Lung (tissue), 11 donors: ENCODE measurements at regions not wholly inside any gene's neighbourhood (a gene's known extent, or its start where the extent isn't known, plus 50 kb on each side); places are given as distances from the start of the nearest gene placed in this dataset.

Experiments used
- ATAC-seq: fragments of 200-7000 bp; cut with Tn5 transposase; one replicate; pipeline ENCODE4 v1.9.1; 2020; ENCODE audit warnings: moderate number of reproducible peaks; ENCODE audit not compliant: insufficient read depth, low FRiP score
- DNase-seq, 3 donors: peaks; one replicate each; pipeline ENCODE4 v3.0.0-alpha.2; 2013 to 2017
- H3K27ac ChIP-seq, 2 donors: one replicate each; pipeline ENCODE4 v1.5.1; 2013; ENCODE audit warnings: mild to moderate bottlenecking in 2 of 2, moderate library complexity in 2 of 2, control low read depth in 1 of 2, inconsistent platforms in 1 of 2, low read depth in 1 of 2, low read length in 1 of 2
- H3K27me3 ChIP-seq, 3 donors: one replicate each; pipeline ENCODE4 v1.5.1; 2013; ENCODE audit warnings: low read length in 2 of 3; ENCODE audit not compliant: control insufficient read depth in 3 of 3, insufficient read depth in 3 of 3
- H3K36me3 ChIP-seq, 4 donors: one replicate each; pipeline ENCODE4 v1.5.1; 2013; ENCODE audit warnings: low read length in 4 of 4, mild to moderate bottlenecking in 1 of 4, moderate library complexity in 1 of 4; ENCODE audit not compliant: control insufficient read depth in 4 of 4, insufficient read depth in 4 of 4
- H3K4me1 ChIP-seq, 5 donors: one replicate each; pipeline ENCODE4 v1.5.1; 2013; ENCODE audit warnings: low read length in 5 of 5, mild to moderate bottlenecking in 2 of 5, moderate library complexity in 1 of 5; ENCODE audit not compliant: control insufficient read depth in 5 of 5, insufficient read depth in 5 of 5
- H3K4me3 ChIP-seq: one replicate; pipeline ENCODE4 v1.5.1; 2013; ENCODE audit warnings: mild to moderate bottlenecking, control low read depth, moderate library complexity
- H3K9ac ChIP-seq, 2 donors: one replicate each; pipeline ENCODE4 v1.5.1; 2013; ENCODE audit warnings: low read length in 2 of 2, control low read depth in 1 of 2; ENCODE audit not compliant: insufficient read depth in 1 of 2
- H3K9me3 ChIP-seq, 4 donors: one replicate each; pipeline ENCODE4 v1.5.1; 2013; ENCODE audit warnings: low read length in 3 of 4, mild to moderate bottlenecking in 1 of 4, moderate library complexity in 1 of 4; ENCODE audit not compliant: control insufficient read depth in 4 of 4, insufficient read depth in 3 of 4
- WGBS, 2 donors: extraction: QIAGEN DNeasy Blood & Tissue Kit; methylation state at CpG; one replicate each; pipeline ENCODE4 v1.1.7; 2013; 5-methylcytosine and 5-hydroxymethylcytosine counted together
- TF ChIP-seq, protein P1 (sequence below): IDR thresholded peaks from 2 replicates; pipeline ENCODE4 v1.5.1; 2012; ENCODE audit warnings: mild to moderate bottlenecking; ENCODE audit errors: control extremely low read depth, extremely low read depth
- donor health status: control.
- donor health status: control.
- donor health status: Bipolar disorder and iron deficiency.
- donor health status: healthy.
- donor health status: DM: yes; HTN: yes; CAD: no.

DNA sequence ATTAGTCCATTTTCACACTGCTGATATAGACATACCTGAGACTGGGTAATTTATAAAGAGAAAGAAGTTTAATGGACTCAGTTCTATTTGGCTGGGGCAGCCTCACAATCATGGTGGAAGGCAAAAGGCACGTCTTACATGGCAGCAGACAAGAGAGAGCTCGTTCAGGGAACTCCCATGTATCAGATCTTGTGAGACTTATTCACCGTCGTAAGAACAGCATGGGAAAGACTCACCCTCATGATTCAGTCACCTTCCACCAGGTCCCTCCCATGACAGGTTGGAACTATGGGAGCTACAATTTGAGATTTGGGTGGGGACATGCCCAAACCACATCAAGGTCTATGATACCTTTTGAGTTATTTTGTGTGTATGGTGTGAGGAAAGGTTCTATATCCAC lies 66.9 kb downstream of the METRNL start:
- H3K27me3 ChIP-seq: no peaks in the 10 kb centered on the region
- ATAC-seq (no peak), DNase-seq (no peak)
- H3K9ac ChIP-seq: no peak overlapping the region
- no peak overlapping the region for H3K27ac ChIP-seq
- H3K4me1 ChIP-seq: peaks cover 0 to 14% (median 2%) of the 10 kb centered on the region in 5 donors
- 87 to 88% methylated on average over 4 of the region's 4 CpGs for WGBS, 2 donors
- no peak overlapping the region for H3K4me3 ChIP-seq
- H3K36me3 ChIP-seq: no peaks in the 10 kb centered on the region
- H3K9me3 ChIP-seq: no peaks in the 10 kb centered on the region
- TF ChIP-seq, protein P1, sequence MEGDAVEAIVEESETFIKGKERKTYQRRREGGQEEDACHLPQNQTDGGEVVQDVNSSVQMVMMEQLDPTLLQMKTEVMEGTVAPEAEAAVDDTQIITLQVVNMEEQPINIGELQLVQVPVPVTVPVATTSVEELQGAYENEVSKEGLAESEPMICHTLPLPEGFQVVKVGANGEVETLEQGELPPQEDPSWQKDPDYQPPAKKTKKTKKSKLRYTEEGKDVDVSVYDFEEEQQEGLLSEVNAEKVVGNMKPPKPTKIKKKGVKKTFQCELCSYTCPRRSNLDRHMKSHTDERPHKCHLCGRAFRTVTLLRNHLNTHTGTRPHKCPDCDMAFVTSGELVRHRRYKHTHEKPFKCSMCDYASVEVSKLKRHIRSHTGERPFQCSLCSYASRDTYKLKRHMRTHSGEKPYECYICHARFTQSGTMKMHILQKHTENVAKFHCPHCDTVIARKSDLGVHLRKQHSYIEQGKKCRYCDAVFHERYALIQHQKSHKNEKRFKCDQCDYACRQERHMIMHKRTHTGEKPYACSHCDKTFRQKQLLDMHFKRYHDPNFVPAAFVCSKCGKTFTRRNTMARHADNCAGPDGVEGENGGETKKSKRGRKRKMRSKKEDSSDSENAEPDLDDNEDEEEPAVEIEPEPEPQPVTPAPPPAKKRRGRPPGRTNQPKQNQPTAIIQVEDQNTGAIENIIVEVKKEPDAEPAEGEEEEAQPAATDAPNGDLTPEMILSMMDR: no peak

GRCh38 chr17:83147280-83147679 lies 67.9 kb downstream of the METRNL start:
- Histone ChIP-seq H3K27ac (no peak overlapping the region), H3K9me3 (no peaks in the 10 kb centered on the region), H3K27me3 (no peaks in the 10 kb centered on the region), H3K36me3 (no peaks in the 10 kb centered on the region), H3K4me3 (no peak overlapping the region), H3K9ac (no peak overlapping the region), H3K4me1 (peaks cover 0 to 20% (median 4%) of the 10 kb centered on the region in 5 donors)
- TF ChIP-seq, protein P1: no peak
- DNase-seq (no peak), ATAC-seq (no peak)

DNA sequence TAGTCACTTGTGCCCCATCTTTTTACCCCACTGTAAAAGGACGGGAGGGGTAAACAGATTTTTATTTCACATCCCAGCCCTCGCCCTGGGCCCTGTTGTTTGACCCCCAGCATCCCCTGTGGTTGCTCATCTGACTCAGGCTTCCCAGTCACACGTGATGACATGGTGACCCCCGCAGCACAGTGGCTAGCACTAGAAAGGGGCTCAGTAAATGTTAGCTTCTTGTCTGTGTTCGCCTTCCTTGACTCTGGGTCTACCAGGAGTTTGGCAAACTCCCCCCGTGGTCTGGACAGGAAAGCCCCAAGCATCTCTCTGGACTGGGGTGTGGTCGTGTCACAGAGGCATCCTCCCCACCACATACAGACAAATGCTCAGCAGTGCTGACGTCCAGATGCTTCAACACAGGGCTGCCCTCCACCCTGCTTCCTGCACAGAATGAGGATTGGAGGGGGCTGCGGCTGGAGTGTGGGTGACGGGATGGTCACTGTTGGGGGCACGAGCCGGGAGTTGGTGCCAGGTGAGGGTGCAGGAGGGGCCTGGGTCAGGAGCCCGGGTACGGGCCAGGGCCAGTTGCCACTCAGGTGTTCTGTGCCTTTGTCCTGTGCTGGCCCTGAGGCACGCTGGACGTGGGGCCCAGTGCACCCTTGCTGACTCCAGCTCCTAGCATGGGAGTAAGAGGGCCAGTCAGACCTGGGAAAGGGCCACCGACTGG lies 69.1 kb downstream of the METRNL start:
- WGBS, 2 donors: 88 to 95% methylated on average over 17 of the region's 17 CpGs
- ATAC-seq: no peak

More for the DNA sequence above, 69.1 kb downstream of the METRNL start:
- Histone ChIP-seq H3K9ac (no peak overlapping the region), H3K27me3 (no peaks in the 10 kb centered on the region), H3K9me3 (no peaks in the 10 kb centered on the region), H3K4me1 (peaks cover 0 to 24% (median 4%) of the 10 kb centered on the region in 5 donors), H3K27ac (no peak overlapping the region), H3K4me3 (no peak overlapping the region), H3K36me3 (no peaks in the 10 kb centered on the region)
- no peak for DNase-seq
- TF ChIP-seq, protein P1: no peak
